ENCODE measurements at regions not wholly inside any gene's neighbourhood (a gene's known extent, or its start where the extent isn't known, plus 50 kb on each side); places are given as distances from the start of the nearest gene placed in this dataset.
"Not testable (repeated sequence)": the region's sequence is repeated elsewhere in the genome, so short reads cannot be mapped to it uniquely, and the experiment has no call there.

DNA sequence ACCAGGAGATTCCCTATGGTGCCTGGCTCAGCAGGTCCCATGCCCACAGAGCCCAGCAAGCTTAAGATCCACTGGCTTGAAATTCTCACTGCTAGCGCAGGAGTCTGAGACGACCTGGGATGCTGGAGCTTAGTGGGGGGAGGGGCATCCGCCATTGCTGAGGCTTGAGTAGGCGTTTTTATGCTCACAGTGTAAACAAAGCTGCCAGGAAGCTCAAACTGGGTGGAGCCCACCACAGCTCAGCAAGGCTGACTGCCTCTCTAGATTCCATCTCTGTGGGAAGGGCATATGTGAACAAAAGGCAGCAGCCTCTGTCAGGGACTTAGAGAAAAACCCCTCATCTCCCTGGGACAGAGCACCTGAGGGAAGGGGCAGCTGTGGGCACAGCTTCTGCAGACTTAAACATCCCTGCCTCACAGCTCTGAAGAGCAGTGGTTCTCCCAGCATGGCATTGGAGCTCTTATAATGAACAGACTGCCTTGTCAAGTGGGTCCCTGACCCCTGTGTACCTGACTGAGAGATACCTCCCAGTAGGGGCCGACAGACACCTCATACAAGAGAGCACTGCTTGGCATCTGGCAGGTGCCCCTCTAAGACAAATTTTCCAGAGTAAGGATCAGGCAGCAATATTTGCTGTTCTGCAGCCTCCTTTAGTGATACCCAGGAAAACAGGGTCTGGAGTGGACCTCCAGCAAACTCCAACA, 231.5 kb upstream of the SETMAR start:
- DNase-seq (ENCODE audit: low read depth), result no peak

DNA sequence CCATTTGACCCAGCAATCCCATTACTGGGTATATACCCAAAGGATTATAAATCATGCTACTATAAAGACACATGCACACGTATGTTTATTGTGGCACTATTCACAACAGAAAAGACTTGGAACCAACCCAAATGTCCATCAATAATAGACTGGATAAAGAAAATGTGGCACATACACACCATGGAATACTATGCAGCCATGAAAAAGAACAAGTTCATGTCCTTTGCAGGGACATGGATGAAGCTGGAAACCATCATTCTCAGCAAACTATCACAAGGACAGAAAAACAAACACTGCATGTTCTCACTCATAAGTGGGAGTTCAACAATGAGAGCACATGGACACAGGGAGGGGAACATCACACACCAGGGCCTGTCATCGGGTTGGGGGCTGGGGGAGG, 225.9 kb upstream of the SETMAR start:
- DNase-seq (ENCODE audit: low read depth), result not testable (repeated sequence)

GRCh38 chr3:4077950-4078349, 225.2 kb upstream of the SETMAR start:
- DNase-seq (ENCODE audit: low read depth), result no peak

- DNase-seq (ENCODE audit: low read depth), result no peak
These were observed 224.3 kb upstream of the SETMAR start for GRCh38 chr3:4078903-4079302.

DNA sequence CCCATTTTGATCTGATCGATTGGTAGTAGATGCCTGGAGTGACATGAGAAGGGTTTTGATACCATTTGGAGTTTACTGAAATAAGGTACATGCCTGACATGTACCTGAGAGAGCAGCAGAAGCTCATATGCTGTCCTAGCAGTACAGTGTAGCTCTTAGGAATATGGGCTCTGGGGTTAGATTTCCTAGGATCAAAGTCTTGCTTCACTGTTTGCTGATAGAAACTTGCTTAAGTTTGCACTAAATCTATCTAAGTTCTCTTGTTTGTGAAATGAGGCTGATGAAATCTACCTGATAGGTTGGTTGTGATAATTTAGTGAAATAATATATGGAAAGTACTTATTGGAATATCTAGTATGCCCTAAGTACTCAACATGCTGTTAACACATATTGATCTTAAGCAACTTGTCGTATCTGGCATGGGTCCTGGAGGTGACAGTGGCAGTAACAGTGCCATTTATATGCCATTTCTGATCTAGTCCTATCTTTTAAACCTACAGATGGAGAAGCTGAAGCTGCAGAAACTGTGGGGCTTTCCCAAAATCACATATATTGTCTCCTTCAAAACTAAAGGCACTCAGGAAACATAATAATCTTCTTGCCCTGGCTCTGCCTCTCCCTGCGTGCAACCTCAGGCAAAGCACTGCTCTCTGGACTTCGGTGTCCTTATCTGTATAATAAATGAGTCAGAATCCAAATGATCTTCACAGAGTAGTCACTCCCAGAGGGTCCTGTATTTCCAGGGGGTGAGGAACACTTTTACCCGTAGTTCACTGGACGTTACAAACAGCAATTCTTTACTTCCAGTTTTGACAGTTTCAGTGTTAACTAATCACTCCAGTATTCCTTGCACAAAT, 223.6 kb upstream of the SETMAR start:
- DNase-seq (ENCODE audit: low read depth), result no peak

DNA sequence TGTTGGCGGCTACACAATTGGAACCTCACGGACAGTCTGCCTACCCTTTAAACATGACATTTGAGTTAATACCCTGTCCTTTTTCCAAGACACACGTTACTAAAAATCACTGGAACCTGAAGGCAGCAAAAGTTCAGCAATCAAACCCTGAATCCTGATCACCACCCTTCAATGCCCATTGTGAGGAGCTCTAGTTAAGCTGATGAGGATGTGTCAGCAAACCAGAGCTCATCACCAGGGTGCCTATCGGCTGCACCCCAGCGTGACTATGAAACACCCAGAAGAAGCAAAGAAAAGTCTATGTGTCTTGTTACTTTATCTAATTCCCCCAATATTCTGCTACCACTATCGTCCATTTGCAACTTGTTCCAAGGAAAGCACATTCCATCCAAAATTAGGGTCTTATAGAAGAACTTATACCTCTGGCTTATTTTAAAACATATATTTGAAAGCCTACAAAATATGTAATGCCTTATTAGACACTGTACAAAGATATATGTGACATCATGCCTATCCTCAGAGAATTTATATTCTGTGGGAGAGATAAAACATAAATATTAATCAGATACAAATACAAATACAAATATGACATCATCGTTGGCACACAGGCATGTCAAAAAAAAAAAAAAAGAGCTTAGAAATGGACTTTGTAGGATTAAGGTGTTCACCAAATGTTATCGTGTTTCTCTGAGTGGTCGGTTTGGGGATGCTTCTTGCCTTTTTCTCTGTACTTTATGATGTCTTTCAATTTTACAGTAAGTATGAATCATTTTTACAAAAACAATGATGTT, 219.7 kb upstream of the SETMAR start:
- DNase-seq (ENCODE audit: low read depth), result no peak

GRCh38 chr3:4084271-4084670, 218.9 kb upstream of the SETMAR start:
- DNase-seq (ENCODE audit: low read depth), result no peak

- DNase-seq (ENCODE audit: low read depth), result not testable (repeated sequence)
These were observed 216.5 kb upstream of the SETMAR start for GRCh38 chr3:4086662-4087061.

DNA sequence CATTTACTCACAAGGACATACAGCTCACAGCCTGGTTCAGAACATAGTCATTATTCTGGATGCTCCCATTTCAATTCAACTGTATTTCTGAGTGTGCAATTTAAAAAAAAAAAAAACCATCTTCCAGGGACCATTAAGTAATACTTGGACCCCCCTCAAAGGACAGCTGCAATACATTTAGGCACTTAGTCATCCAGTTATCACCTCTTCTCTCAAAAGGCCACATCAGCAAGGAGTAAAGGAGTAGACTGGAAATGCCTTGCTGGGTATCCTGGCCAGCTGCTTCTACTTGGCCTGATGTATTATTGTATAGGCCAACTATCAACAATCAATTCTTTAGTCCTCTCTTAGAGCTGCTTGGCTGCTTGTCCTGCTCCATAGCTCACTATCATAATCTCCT, 211.4 kb upstream of the SETMAR start:
- no peak for DNase-seq (ENCODE audit: low read depth)

DNA sequence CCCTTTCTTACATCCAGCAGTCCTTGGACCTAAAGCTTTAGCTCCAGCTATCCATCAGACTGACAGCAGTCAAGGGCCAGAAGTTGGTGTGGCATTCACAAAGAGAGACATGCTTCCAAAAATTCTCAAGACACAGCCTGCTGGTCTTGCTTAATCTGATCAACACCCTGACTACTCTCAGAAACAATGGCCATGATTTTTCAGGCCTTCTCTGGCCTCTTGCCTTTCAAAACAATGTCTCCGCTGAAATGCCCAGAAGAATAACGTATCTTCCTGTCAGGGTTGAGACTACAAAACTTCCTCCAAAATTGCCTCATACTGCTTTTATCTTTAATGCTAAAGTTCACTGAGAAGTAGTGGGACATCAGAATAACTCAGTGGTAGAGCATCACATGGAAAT, 205.4 kb upstream of the SETMAR start:
- DNase-seq (ENCODE audit: low read depth), result no peak

- no peak for DNase-seq (ENCODE audit: low read depth)
These were observed 203.6 kb upstream of the SETMAR start for GRCh38 chr3:4099607-4100006.

DNA sequence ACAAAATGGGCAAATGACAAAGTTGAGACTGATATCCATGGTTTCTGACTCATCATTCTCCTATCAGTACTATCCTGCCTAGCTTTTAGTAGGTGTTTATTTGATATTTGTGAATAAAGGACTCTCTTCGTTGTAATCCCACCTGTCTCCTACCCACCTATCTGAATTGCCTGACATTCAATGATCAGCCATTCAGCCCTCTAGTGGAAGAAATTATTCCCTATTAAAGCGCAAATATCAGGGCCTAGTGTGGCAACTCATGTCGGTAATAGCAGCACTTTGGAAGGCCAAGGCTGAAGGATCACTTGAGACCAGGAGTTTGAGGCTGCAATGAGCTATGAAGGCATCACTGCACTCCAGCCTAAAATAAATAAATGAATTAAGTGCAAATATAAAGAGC, 195.7 kb upstream of the SETMAR start:
- DNase-seq (ENCODE audit: low read depth), result no peak

DNA sequence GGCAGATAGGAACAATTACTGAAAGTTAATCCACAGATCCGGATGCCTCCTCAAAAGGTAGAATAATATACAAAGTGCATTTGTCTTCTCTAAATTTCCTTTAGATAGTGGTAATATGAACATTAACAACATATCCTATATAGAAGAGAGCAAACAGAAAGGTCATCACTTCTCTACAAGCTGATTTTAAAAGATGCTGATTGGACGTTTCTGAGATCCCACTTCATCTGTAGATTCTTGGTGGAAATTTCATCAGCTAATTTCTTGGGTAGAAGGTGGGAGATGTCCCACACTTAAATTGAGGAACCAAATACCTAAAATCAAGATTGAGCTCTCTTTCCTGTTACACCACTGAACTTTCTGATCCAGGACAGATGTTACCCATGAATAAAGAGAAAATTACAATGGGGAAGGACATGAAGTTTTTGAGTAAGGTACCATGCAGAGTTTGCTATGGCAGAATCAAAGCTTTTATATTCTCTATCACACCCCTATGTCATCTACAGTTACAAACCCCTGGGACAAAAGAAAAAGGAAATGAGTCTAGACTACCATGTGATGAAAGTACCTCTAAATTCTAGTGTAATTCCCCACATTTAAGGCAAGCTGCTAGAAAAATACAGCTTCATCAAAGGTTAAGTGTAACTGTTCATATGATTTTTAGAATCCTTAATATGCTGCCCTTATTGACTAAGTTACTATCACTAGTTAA, 189.2 kb upstream of the SETMAR start:
- no peak for DNase-seq (ENCODE audit: low read depth)

DNA sequence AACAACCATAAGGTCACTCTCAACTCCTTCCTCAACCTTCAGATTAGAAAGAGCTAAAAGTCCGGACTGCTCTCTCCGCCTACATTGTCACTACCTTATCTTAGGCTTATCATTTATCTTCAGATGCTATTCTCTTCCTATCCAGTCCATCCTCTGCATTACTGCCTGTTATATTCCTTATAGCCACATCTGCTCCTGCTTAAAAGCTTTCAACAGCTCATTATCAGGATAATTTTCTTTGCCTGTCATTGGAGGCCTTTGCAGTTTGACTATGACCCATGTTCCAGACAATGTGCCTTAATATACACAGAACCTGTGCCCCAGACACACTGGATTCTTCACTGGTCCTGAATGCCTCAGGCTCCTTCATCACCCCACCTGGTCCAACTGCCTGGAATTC, 184.1 kb upstream of the SETMAR start:
- no peak for DNase-seq (ENCODE audit: low read depth)

- DNase-seq (ENCODE audit: low read depth), result no peak
These were observed 177.6 kb upstream of the SETMAR start for GRCh38 chr3:4125576-4125975.

GRCh38 chr3:4138150-4138785, 164.9 kb upstream of the SETMAR start:
- no peak for DNase-seq (ENCODE audit: low read depth)

- DNase-seq (ENCODE audit: low read depth), result no peak
These were observed 164.3 kb upstream of the SETMAR start for GRCh38 chr3:4138786-4139431.

DNA sequence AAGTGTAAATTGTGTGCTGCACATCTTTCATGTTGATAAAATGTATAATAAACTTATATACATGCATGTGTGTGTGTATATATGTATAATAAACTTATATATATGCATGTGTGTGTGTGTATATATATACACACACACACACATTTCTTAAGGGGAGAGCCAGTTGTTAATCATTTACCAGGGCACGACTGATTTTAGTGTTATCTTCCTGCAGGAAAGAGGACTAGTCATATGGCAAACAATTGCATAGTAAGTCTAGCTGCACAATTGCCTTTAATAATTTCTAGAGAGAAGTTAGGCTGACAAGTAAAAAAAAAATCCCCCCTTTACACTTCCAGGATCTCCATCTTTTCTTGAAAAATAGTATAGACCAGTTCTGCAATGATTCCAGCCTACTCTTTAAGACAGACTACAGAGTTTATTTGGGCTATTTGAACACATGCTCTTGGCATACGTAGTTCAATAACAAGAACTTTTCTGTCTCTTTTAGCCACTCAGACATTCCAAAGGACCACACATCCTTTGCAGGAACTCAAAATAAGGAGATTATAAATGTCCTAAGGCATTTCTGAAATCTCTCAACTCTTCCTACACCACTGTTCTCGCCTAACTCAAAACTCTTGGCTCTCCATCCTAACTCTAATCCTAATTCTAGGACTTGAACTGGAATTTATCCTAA, 163.6 kb upstream of the SETMAR start:
- no peak for DNase-seq (ENCODE audit: low read depth)

- no peak for DNase-seq (ENCODE audit: low read depth)
These were observed 162.2 kb upstream of the SETMAR start for GRCh38 chr3:4140921-4141320.

DNA sequence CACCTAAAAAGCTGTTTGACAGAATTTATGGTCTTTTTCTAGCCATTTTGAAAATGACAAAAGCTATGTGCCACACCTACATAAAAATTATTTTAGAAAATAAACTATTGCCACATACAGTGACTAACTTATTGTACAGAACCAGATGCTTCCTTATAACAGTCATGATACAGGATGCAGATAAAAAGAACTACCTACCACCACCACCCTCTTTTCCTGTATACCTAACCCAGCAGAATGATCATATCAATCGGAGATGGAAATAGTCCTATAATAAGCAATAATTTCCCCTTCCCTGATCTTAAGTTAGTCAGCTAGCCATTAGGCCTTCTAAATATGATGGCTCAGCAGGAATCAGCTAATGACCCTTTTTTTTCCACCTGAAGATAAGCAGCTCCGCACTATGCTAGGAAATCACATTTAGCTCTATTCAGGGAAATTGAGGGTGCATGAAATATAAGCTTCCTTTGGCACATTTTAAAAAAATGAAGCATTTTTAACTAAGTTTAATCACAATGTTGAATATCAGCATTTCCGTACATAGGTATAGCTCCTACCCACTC, 155.5 kb upstream of the SETMAR start:
- no peak for DNase-seq (ENCODE audit: low read depth)
